Calu3 (cell line): ENCODE measurements at regions not wholly inside any gene's neighbourhood (a gene's known extent, or its start where the extent isn't known, plus 50 kb on each side); places are given as distances from the start of the nearest gene placed in this dataset.

ENCODE experiments used
- BruUV-seq: library from RNA; stranded (reverse); fragments of 400-500 nt; replicated peaks from 2 replicates; lab custom pipeline; 2021; lab: Mats Ljungman, UMichigan
- CTCF ChIA-PET: fragments of 300-600 bp; sonication (Branson Sonifier 250); formaldehyde crosslinking; loops from one replicate; lab custom pipeline; 2022; ENCODE audit warnings: antibody characterized with exemption; lab: Charles Lee
- DNase-seq: peaks from one replicate; pipeline ENCODE4 v3.0.0; 2022
- H3K27ac Mint-ChIP-seq: one replicate; pipeline ENCODE4 v1.8.0; 2022; ENCODE audit warnings: mixed read lengths; ENCODE audit not compliant: unreplicated experiment
- H3K27me3 Mint-ChIP-seq: one replicate; pipeline ENCODE4 v1.8.0; 2022; ENCODE audit warnings: mixed read lengths; ENCODE audit not compliant: unreplicated experiment
- H3K36me3 Mint-ChIP-seq: one replicate; pipeline ENCODE4 v1.8.0; 2022; ENCODE audit warnings: mild to moderate bottlenecking, moderate library complexity, mixed read lengths; ENCODE audit not compliant: insufficient read depth, unreplicated experiment
- H3K4me1 Mint-ChIP-seq: one replicate; pipeline ENCODE4 v1.8.0; 2022; ENCODE audit warnings: mild to moderate bottlenecking, low read depth, mixed read lengths; ENCODE audit not compliant: unreplicated experiment
- H3K4me3 Mint-ChIP-seq: one replicate; pipeline ENCODE4 v1.8.0; 2022; ENCODE audit warnings: mild to moderate bottlenecking, low read depth, moderate library complexity, mixed read lengths; ENCODE audit not compliant: unreplicated experiment
- H3K9me3 Mint-ChIP-seq: one replicate; pipeline ENCODE4 v1.8.0; 2022; ENCODE audit warnings: low read depth, mixed read lengths; ENCODE audit not compliant: unreplicated experiment
- CTCF ChIP-seq: fragments of 200-600 bp; IDR thresholded peaks from one replicate; pipeline ENCODE4 v1.8.0; 2022; ENCODE audit warnings: antibody characterized with exemption; ENCODE audit not compliant: unreplicated experiment
- intact Hi-C: fragments of 100-400 bp; cut with micrococcal nuclease; formaldehyde crosslinking; loops from one replicate; pipeline ENCODE4 v1.10.0; 2022; ENCODE audit not compliant: unreplicated experiment

GRCh38 chr2:121925466-121925865 lies 170.0 kb downstream of the TSN start:
- intact Hi-C loops = no loop called here
- no peak for DNase-seq
- no TSS peak for BruUV-seq
- H3K4me1 Mint-ChIP-seq = no peaks in the 10 kb centered on the region
- H3K36me3 Mint-ChIP-seq = no peaks in the 10 kb centered on the region
- H3K4me3 Mint-ChIP-seq = no peak overlapping the region
- no peak for TF ChIP-seq CTCF
- CTCF ChIA-PET = no interaction called here
- H3K27me3 Mint-ChIP-seq = peaks cover 62% of the 10 kb centered on the region
- H3K9me3 Mint-ChIP-seq = no peaks in the 10 kb centered on the region
- H3K27ac Mint-ChIP-seq = no peak overlapping the region

GRCh38 chr2:121943285-121943684 lies 187.8 kb downstream of the TSN start:
- Mint-ChIP-seq H3K4me3 (no peak overlapping the region), H3K36me3 (no peaks in the 10 kb centered on the region), H3K27me3 (peaks cover 40% of the 10 kb centered on the region), H3K27ac (no peak overlapping the region), H3K9me3 (no peaks in the 10 kb centered on the region), H3K4me1 (no peaks in the 10 kb centered on the region)
- CTCF ChIA-PET = no interaction called here
- no peak for TF ChIP-seq CTCF
- DNase-seq = no peak
- no TSS peak for BruUV-seq
- intact Hi-C loops = no loop called here

GRCh38 chr2:121944072-121944831 lies 188.8 kb downstream of the TSN start:
- DNase-seq = no peak
- peaks cover 45% of the 10 kb centered on the region for H3K27me3 Mint-ChIP-seq
- CTCF ChIA-PET = interaction anchor here (0.5 kb wide), 1 partner anchor 55 kb away, joined by 3 read pairs; no protein-coding TSS in a partner anchor

GRCh38 chr2:121947674-121948073 lies 192.2 kb downstream of the TSN start:
- H3K27ac Mint-ChIP-seq = no peak overlapping the region
- CTCF ChIA-PET = interaction anchor here (0.7 kb wide), 1 partner anchor 18 kb away, joined by 3 read pairs; no protein-coding TSS in a partner anchor
- DNase-seq = no peak
- peaks cover 58% of the 10 kb centered on the region for H3K27me3 Mint-ChIP-seq
- intact Hi-C loops = no loop called here
- TF ChIP-seq CTCF = no peak
- H3K36me3 Mint-ChIP-seq = no peaks in the 10 kb centered on the region
- H3K4me1 Mint-ChIP-seq = no peaks in the 10 kb centered on the region
- no TSS peak for BruUV-seq
- no peaks in the 10 kb centered on the region for H3K9me3 Mint-ChIP-seq
- no peak overlapping the region for H3K4me3 Mint-ChIP-seq

More at GRCh38 chr2:121944072-121944831, 188.8 kb downstream of the TSN start:
- no peaks in the 10 kb centered on the region for H3K36me3 Mint-ChIP-seq
- H3K9me3 Mint-ChIP-seq = no peaks in the 10 kb centered on the region
- intact Hi-C loops = no loop called here
- no peak overlapping the region for H3K27ac Mint-ChIP-seq
- BruUV-seq = no TSS peak
- H3K4me1 Mint-ChIP-seq = no peaks in the 10 kb centered on the region
- H3K4me3 Mint-ChIP-seq = no peak overlapping the region
- TF ChIP-seq CTCF = no peak
